GM12878 (cell line): ENCODE measurements at regions not wholly inside any gene's neighbourhood (a gene's known extent, or its start where the extent isn't known, plus 50 kb on each side); places are given as distances from the start of the nearest gene placed in this dataset.

Experiments used
- ATAC-seq: fragments of 200-7000 bp; cut with Tn5 transposase; 3 replicates; pipeline ENCODE4 v1.9.1; 2020; ENCODE audit warnings: mild to moderate bottlenecking, moderate library complexity
- BruUV-seq: library from RNA; stranded (reverse); fragments of 400-500 nt; replicated peaks from 2 replicates; lab custom pipeline; 2021; lab: Mats Ljungman, UMichigan
- CTCF ChIA-PET: fragments of 300-600 bp; sonication (Branson Sonifier 250); formaldehyde crosslinking; extraction: SDS; loops from one replicate; lab custom pipeline; 2021; ENCODE audit warnings: inconsistent platforms; lab: Yijun Ruan, JAX
- POLR2A ChIA-PET: fragments of 350-600 bp; formaldehyde crosslinking; extraction: SDS; loops from one replicate; lab custom pipeline; 2021; ENCODE audit warnings: inconsistent platforms; lab: Charles Lee
- RAD21 ChIA-PET: fragments of 300-600 bp; sonication (Branson Sonifier 250); formaldehyde crosslinking; loops from one replicate; lab custom pipeline; 2023; ENCODE audit warnings: antibody characterized with exemption; ENCODE audit not compliant: unreplicated experiment; lab: Charles Lee
- SMC1A ChIA-PET: fragments of 300-600 bp; sonication (Branson Sonifier 250); formaldehyde crosslinking; loops from one replicate; lab custom pipeline; 2023; ENCODE audit not compliant: unreplicated experiment, uncharacterized antibody; lab: Charles Lee
- DNase-seq: peaks from one replicate; pipeline ENCODE4 v3.0.0-alpha.2; 2011; ENCODE audit warnings: low read depth, low spot score
- FAIRE-seq: peaks from 3 replicates; lab custom pipeline; 2011; peaks lifted over from hg19 to GRCh38; lab: Jason Lieb, UNC
- H2AFZ ChIP-seq: 2 replicates; pipeline ENCODE4 v1.6.0; 2011; ENCODE audit warnings: low read depth, low read length, control low read depth; ENCODE audit not compliant: control insufficient read depth
- H3K27ac ChIP-seq: 2 replicates; pipeline ENCODE4 v1.5.1; 2011; ENCODE audit warnings: control low read depth; ENCODE audit not compliant: control insufficient read depth, insufficient read depth
- H3K27me3 ChIP-seq, 2 experiments: replicated peaks in 1 of 2; 2 replicates each; pipeline versions ENCODE4 v1.6.0 to v1.6.1; 2011; ENCODE audit warnings: low read length in 1 of 2; ENCODE audit not compliant: control insufficient read depth in 2 of 2, insufficient read depth in 2 of 2
- H3K36me3 ChIP-seq, 2 experiments: 2 replicates each; pipeline ENCODE4 v1.5.1; 2011; ENCODE audit warnings: low read length in 1 of 2; ENCODE audit not compliant: control insufficient read depth in 2 of 2, insufficient read depth in 2 of 2
- H3K4me1 ChIP-seq: 2 replicates; pipeline ENCODE4 v1.6.1; 2011; ENCODE audit warnings: mild to moderate bottlenecking, low read length, moderate library complexity, mixed read lengths; ENCODE audit not compliant: control insufficient read depth, insufficient read depth
- H3K4me2 ChIP-seq: 2 replicates; pipeline ENCODE4 v1.6.0; 2011; ENCODE audit warnings: control low read depth; ENCODE audit not compliant: control insufficient read depth, insufficient read depth
- H3K4me3 ChIP-seq: fragments of 200-600 bp; sonication (generic); 2 replicates; pipeline ENCODE4 v1.5.1; 2016
- H3K79me2 ChIP-seq: 2 replicates; pipeline ENCODE4 v1.6.0; 2011; ENCODE audit warnings: low read length; ENCODE audit not compliant: control insufficient read depth, insufficient read depth
- H3K9ac ChIP-seq: 2 replicates; pipeline ENCODE4 v1.8.0; 2011; ENCODE audit warnings: low read length, control low read depth, mixed read lengths; ENCODE audit not compliant: control insufficient read depth, insufficient read depth
- H3K9me3 ChIP-seq: replicated peaks from 3 replicates; pipeline ENCODE4 v1.5.1; 2011; ENCODE audit warnings: mild to moderate bottlenecking, low read length; ENCODE audit not compliant: control insufficient read depth, insufficient read depth
- H4K20me1 ChIP-seq: 2 replicates; pipeline ENCODE4 v1.6.0; 2011; ENCODE audit not compliant: control insufficient read depth, insufficient read depth
- FOXM1 ChIP-seq: IDR thresholded peaks from 2 replicates; pipeline ENCODE4 v1.6.1; 2012; ENCODE audit warnings: low read depth, mild to moderate bottlenecking, inconsistent platforms, low read length, moderate library complexity
- HDAC2 ChIP-seq: fragments of 200-600 bp; sonication (generic); IDR thresholded peaks from 2 replicates; pipeline ENCODE4 v1.6.1; 2017
- IKZF2 ChIP-seq, 2 experiments: fragments of 450-650 bp; IDR thresholded peaks; 2 replicates each; pipeline ENCODE4 v1.6.1; 2017; ENCODE audit warnings: mild to moderate bottlenecking in 2 of 2, moderate library complexity in 2 of 2
- KDM1A ChIP-seq: fragments of 200-600 bp; sonication (generic); IDR thresholded peaks from 2 replicates; pipeline ENCODE4 v1.6.1; 2016; ENCODE audit warnings: borderline replicate concordance
- MTA2 ChIP-seq: fragments of 450-650 bp; IDR thresholded peaks from 2 replicates; pipeline ENCODE4 v1.6.1; 2016; ENCODE audit warnings: low read depth, mild to moderate bottlenecking, moderate library complexity
- NFYB ChIP-seq: IDR thresholded peaks from 2 replicates; pipeline ENCODE4 v1.6.1; 2011; ENCODE audit warnings: low read depth, mild to moderate bottlenecking, low read length, improper control_type of control experiment, moderate library complexity; ENCODE audit not compliant: insufficient read depth
- RFX5 ChIP-seq: IDR thresholded peaks from 2 replicates; pipeline ENCODE4 v1.6.1; 2011; ENCODE audit warnings: low read depth, low read length, improper control_type of control experiment
- SREBF1 ChIP-seq: IDR thresholded peaks from 2 replicates; pipeline ENCODE4 v1.6.1; 2012; ENCODE audit warnings: mild to moderate bottlenecking, low read length
- ZNF207 ChIP-seq: fragments of 450-650 bp; IDR thresholded peaks from 2 replicates; pipeline ENCODE4 v1.6.1; 2014; ENCODE audit warnings: antibody characterized with exemption, mild to moderate bottlenecking, borderline replicate concordance
- WGBS: methylation state at CpG from one replicate; pipeline ENCODE4 v1.1.6; 2016; ENCODE audit warnings: low lambda C conversion rate; ENCODE audit not compliant: insufficient replicate concordance, insufficient coverage; ENCODE audit errors: missing lambda C conversion rate; 5-methylcytosine and 5-hydroxymethylcytosine counted together
- in situ Hi-C: fragments of 300-500 bp; cut with MboI; formaldehyde crosslinking; loops from 9 replicates; pipeline ENCODE4 v1.14.3; 2018; ENCODE audit warnings: mixed read lengths
- intact Hi-C: fragments of 100-400 bp; cut with micrococcal nuclease; formaldehyde crosslinking; loops from one replicate; pipeline ENCODE4 v1.14.2; 2022; ENCODE audit not compliant: unreplicated experiment
- TF ChIP-seq, protein P1 (sequence below): IDR thresholded peaks from 2 replicates; pipeline ENCODE4 v1.6.1; 2012; ENCODE audit warnings: mild to moderate bottlenecking, low read depth, low read length
- TF ChIP-seq, protein P2 (sequence below): fragments of 450-650 bp; IDR thresholded peaks from 2 replicates; pipeline ENCODE4 v1.6.1; 2017; ENCODE audit warnings: antibody characterized with exemption, mild to moderate bottlenecking, moderate library complexity
- TF ChIP-seq, protein P3 (sequence below): fragments of 450-650 bp; IDR thresholded peaks from 2 replicates; pipeline ENCODE4 v1.6.1; 2014; ENCODE audit warnings: mild to moderate bottlenecking
- TF ChIP-seq, protein P4 (sequence below): fragments of 450-650 bp; formaldehyde crosslinking; IDR thresholded peaks from 2 replicates; pipeline ENCODE4 v1.4.0; 2020; ENCODE audit warnings: mild to moderate bottlenecking, moderate library complexity

DNA sequence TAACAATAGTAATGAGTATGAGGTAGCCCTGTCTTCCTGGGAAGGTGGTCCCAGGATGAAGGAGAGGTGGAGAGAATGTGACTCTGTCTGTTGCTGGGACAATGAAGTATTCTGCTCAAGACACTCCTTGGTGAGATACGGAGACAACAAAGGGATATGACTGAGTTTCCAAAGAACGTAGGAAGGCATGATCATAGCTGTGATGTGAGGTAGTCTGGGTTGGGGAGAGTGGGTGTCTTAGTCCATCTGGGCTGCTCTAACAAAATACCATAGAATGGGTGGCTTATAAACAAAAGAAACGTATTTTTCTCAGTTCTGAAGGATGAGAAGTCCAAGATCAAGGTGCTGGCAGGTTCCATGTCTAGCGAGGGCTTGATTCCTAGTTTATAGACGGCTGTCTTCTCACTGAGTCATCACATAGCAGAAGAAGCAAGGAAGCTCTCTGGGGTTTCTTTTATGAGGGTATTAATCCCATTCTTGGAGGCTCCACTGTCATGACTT is 84.9 kb upstream of the RHOBTB1 start:
- H3K9me3 ChIP-seq, result no peaks in the 10 kb centered on the region
- no peaks in the 10 kb centered on the region for H3K4me1 ChIP-seq
- DNase-seq, result no peak
- H3K36me3 ChIP-seq, result no peaks in the 10 kb centered on the region
- no peak overlapping the region for H2AFZ ChIP-seq
- H3K27ac ChIP-seq, result no peak overlapping the region
- no peak overlapping the region for H3K9ac ChIP-seq
- H4K20me1 ChIP-seq, result no peaks in the 10 kb centered on the region
- ChIA-PET POLR2A (no interaction called here), CTCF (no interaction called here), SMC1A (no interaction called here), RAD21 (no interaction called here)
- H3K27me3 ChIP-seq, result no peaks in the 10 kb centered on the region
- FAIRE-seq, result no peak
- H3K4me3 ChIP-seq, result no peak overlapping the region
- no TSS peak for BruUV-seq
- WGBS, result 25% methylated on average over 5 of the region's 5 CpGs
- no peaks in the 10 kb centered on the region for H3K79me2 ChIP-seq
- H3K4me2 ChIP-seq, result no peak overlapping the region
- TF ChIP-seq IKZF2 (IDR thresholded peaks at IDR 0.05) (no peak), KDM1A (no peak), MTA2 (no peak), HDAC2 (no peak), SREBF1 (no peak), NFYB (no peak), ZNF207 (no peak), FOXM1 (no peak), RFX5 (no peak)
- TF ChIP-seq, protein P1, sequence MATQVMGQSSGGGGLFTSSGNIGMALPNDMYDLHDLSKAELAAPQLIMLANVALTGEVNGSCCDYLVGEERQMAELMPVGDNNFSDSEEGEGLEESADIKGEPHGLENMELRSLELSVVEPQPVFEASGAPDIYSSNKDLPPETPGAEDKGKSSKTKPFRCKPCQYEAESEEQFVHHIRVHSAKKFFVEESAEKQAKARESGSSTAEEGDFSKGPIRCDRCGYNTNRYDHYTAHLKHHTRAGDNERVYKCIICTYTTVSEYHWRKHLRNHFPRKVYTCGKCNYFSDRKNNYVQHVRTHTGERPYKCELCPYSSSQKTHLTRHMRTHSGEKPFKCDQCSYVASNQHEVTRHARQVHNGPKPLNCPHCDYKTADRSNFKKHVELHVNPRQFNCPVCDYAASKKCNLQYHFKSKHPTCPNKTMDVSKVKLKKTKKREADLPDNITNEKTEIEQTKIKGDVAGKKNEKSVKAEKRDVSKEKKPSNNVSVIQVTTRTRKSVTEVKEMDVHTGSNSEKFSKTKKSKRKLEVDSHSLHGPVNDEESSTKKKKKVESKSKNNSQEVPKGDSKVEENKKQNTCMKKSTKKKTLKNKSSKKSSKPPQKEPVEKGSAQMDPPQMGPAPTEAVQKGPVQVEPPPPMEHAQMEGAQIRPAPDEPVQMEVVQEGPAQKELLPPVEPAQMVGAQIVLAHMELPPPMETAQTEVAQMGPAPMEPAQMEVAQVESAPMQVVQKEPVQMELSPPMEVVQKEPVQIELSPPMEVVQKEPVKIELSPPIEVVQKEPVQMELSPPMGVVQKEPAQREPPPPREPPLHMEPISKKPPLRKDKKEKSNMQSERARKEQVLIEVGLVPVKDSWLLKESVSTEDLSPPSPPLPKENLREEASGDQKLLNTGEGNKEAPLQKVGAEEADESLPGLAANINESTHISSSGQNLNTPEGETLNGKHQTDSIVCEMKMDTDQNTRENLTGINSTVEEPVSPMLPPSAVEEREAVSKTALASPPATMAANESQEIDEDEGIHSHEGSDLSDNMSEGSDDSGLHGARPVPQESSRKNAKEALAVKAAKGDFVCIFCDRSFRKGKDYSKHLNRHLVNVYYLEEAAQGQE, result no peak
- TF ChIP-seq, protein P2, sequence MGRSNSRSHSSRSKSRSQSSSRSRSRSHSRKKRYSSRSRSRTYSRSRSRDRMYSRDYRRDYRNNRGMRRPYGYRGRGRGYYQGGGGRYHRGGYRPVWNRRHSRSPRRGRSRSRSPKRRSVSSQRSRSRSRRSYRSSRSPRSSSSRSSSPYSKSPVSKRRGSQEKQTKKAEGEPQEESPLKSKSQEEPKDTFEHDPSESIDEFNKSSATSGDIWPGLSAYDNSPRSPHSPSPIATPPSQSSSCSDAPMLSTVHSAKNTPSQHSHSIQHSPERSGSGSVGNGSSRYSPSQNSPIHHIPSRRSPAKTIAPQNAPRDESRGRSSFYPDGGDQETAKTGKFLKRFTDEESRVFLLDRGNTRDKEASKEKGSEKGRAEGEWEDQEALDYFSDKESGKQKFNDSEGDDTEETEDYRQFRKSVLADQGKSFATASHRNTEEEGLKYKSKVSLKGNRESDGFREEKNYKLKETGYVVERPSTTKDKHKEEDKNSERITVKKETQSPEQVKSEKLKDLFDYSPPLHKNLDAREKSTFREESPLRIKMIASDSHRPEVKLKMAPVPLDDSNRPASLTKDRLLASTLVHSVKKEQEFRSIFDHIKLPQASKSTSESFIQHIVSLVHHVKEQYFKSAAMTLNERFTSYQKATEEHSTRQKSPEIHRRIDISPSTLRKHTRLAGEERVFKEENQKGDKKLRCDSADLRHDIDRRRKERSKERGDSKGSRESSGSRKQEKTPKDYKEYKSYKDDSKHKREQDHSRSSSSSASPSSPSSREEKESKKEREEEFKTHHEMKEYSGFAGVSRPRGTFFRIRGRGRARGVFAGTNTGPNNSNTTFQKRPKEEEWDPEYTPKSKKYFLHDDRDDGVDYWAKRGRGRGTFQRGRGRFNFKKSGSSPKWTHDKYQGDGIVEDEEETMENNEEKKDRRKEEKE, result no peak
- TF ChIP-seq, protein P3, sequence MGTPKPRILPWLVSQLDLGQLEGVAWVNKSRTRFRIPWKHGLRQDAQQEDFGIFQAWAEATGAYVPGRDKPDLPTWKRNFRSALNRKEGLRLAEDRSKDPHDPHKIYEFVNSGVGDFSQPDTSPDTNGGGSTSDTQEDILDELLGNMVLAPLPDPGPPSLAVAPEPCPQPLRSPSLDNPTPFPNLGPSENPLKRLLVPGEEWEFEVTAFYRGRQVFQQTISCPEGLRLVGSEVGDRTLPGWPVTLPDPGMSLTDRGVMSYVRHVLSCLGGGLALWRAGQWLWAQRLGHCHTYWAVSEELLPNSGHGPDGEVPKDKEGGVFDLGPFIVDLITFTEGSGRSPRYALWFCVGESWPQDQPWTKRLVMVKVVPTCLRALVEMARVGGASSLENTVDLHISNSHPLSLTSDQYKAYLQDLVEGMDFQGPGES, result no peak
- TF ChIP-seq, protein P4, sequence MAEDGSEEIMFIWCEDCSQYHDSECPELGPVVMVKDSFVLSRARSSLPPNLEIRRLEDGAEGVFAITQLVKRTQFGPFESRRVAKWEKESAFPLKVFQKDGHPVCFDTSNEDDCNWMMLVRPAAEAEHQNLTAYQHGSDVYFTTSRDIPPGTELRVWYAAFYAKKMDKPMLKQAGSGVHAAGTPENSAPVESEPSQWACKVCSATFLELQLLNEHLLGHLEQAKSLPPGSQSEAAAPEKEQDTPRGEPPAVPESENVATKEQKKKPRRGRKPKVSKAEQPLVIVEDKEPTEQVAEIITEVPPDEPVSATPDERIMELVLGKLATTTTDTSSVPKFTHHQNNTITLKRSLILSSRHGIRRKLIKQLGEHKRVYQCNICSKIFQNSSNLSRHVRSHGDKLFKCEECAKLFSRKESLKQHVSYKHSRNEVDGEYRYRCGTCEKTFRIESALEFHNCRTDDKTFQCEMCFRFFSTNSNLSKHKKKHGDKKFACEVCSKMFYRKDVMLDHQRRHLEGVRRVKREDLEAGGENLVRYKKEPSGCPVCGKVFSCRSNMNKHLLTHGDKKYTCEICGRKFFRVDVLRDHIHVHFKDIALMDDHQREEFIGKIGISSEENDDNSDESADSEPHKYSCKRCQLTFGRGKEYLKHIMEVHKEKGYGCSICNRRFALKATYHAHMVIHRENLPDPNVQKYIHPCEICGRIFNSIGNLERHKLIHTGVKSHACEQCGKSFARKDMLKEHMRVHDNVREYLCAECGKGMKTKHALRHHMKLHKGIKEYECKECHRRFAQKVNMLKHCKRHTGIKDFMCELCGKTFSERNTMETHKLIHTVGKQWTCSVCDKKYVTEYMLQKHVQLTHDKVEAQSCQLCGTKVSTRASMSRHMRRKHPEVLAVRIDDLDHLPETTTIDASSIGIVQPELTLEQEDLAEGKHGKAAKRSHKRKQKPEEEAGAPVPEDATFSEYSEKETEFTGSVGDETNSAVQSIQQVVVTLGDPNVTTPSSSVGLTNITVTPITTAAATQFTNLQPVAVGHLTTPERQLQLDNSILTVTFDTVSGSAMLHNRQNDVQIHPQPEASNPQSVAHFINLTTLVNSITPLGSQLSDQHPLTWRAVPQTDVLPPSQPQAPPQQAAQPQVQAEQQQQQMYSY (CRISPR knock-in tag), result no peak
- in situ Hi-C loops, result no loop called here
- intact Hi-C loops, result no loop called here
- ATAC-seq, result no peak
